ENCODE measurements at regions not wholly inside any gene's neighbourhood (a gene's known extent, or its start where the extent isn't known, plus 50 kb on each side); places are given as distances from the start of the nearest gene placed in this dataset.

- no peak for TF ChIP-seq CTCF (IDR thresholded peaks at IDR 0.05; ENCODE audit: low read depth, low read length)
- TF ChIP-seq EZH2phosphoT487 (IDR thresholded peaks at IDR 0.05; ENCODE audit: low read depth) = no peak
Measured at GRCh38 chr6:66238851-66239250, 531.8 kb upstream of the EYS start.
